Activated CD4-positive, alpha-beta T cell treated with anti-CD3 and anti-CD28 coated beads, Interleukin-2, amount 50 U/mL, for 16 hours (primary cell): ENCODE measurements at regions not wholly inside any gene's neighbourhood (a gene's known extent, or its start where the extent isn't known, plus 50 kb on each side); places are given as distances from the start of the nearest gene placed in this dataset.

Source experiments
- DNase-seq: peaks from one replicate; pipeline ENCODE4 v3.0.0-alpha.2; 2020

GRCh38 chr1:162918151-162918754 is 57.3 kb upstream of the CCDC190 start:
- no peak for DNase-seq

- DNase-seq: no peak
These were observed 56.0 kb upstream of the CCDC190 start for GRCh38 chr1:162916821-162917613.

- DNase-seq: no peak
These were observed 55.4 kb upstream of the CCDC190 start for GRCh38 chr1:162916407-162916806.

- no peak for DNase-seq
These were observed 53.6 kb upstream of the CCDC190 start for GRCh38 chr1:162914601-162915000.

GRCh38 chr1:162913345-162913744 is 52.4 kb upstream of the CCDC190 start:
- no peak for DNase-seq

- no peak for DNase-seq
These were observed 51.2 kb upstream of the CCDC190 start for GRCh38 chr1:162912061-162912667.
